Activated naive CD4-positive, alpha-beta T cell treated with anti-CD3 and anti-CD28 coated beads, Interleukin-2, amount 50 U/mL, for 72 hours (primary cell): ENCODE measurements at regions not wholly inside any gene's neighbourhood (a gene's known extent, or its start where the extent isn't known, plus 50 kb on each side); places are given as distances from the start of the nearest gene placed in this dataset.
A peak's percentile ranks its signal among the peaks of the same experiment; 100 is the strongest.
"Not testable (repeated sequence)": the region's sequence is repeated elsewhere in the genome, so short reads cannot be mapped to it uniquely, and the experiment has no call there.

Experiments used
- ATAC-seq, 2 donors: fragments of 150-1000 bp; cut with Tn5 transposase; 2 replicates each; pipeline ENCODE4 v1.10.0; 2021; ENCODE audit warnings: mild to moderate bottlenecking in 2 of 2, moderate library complexity in 2 of 2
- DNase-seq, 2 donors: peaks; one replicate each; pipeline ENCODE4 v3.0.0; 2021 to 2022; ENCODE audit warnings: low spot score in 2 of 2
- H3K27ac Mint-ChIP-seq, 2 donors: one replicate each; pipeline ENCODE4 v1.8.0; 2022; ENCODE audit warnings: mild to moderate bottlenecking in 2 of 2, mixed read lengths in 2 of 2
- H3K36me3 Mint-ChIP-seq, 2 donors: one replicate each; pipeline ENCODE4 v1.8.0; 2022; ENCODE audit warnings: mixed read lengths in 2 of 2
- H3K9me3 Mint-ChIP-seq, 2 donors: one replicate each; pipeline ENCODE4 v1.8.0; 2022; ENCODE audit warnings: mixed read lengths in 2 of 2

DNA sequence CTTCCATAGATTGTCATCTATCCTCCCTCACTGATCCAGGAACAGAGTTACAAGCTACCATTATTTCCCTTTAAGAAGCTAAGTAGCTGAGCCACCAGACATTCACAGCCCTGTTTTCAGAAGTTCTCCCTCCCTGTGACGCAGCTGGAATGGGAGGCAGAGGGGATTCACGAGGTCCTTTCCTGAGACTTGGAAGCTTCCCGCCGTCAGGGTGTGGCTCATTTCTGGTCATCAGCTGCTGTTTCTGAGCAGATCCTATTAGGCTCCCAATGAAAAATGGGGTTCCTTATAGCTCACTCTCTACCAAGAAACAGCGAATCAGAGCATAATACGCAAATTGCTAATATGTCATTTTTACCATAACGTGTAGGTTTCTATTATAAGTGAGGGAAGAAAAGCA lies 559.3 kb upstream of the ID2 start:
- Mint-ChIP-seq H3K36me3 (no peaks in the 10 kb centered on the region), H3K9me3 (peaks cover 0 to 5% of the 10 kb centered on the region in 2 donors)
- no peak for ATAC-seq

DNA sequence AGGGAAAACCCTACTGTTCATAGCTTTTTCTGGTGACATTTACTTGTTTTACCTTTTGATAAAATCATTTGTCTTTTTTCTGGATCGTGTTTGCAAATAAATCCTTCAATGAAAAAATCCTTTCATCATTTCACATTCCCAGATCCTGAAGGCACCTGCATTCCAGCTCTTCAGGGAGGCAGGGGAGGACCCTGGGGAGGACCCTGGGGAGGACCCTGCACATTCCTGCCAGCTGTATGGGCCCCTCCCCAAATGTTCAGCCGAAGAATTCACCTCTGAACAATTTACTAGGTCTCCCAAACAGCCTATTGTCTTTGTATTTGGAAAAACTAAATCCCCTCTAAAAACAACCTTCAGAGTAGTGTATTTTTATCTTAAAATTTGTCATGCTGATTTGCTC lies 558.4 kb upstream of the ID2 start:
- no peak overlapping the region for H3K27ac Mint-ChIP-seq
- DNase-seq: no peak
- ATAC-seq: no peak

More for the DNA sequence above, 559.3 kb upstream of the ID2 start:
- no peak for DNase-seq
- no peak overlapping the region for H3K27ac Mint-ChIP-seq

DNA sequence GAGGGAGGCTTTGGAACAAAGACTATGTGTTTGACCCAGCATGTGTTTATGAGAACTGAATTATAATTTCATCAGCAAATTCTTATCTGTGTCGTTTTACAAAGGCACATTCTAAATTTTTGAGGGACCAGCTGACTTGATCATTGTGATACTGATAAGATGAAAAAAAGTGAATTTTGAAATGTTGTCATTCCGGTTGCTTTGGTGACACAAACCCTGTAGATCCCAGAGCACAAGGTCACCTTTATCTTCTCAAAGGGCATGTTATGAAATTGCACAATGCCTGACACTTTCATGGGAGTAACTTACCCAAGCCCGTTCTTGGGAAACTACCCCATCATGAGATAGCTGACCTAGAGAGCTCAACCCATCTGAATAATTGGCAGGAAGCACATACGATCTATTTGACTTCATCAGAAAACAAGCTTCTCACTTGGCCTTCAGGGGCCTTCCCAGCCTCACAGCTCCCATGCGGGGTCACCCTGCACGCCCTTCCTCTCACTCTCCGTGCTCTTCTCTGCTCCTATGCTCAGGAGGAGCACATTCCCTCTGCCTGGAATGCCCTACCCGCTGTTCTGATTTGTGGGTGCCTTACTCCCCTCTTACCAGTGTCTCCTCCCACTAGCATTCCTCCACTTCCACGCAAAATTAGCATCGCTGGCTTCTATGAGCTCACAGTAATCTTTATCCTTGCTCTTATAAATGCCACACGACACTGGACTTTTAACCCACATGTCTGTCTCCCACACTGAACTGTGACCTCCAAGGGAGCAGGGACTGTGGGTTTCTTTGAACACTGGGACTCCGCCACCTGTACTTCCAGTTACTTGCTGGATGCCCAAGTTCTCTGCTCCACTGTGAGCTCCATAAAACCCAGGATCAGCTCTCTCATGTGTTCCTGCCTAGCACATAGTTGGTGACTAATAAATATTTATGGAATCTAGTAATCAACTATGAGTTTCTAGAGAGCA lies 555.8 kb upstream of the ID2 start:
- peak overlapping the region in 1 of 2 donors; percentile 18 for H3K27ac Mint-ChIP-seq
- peaks cover 7 to 10% of the 10 kb centered on the region in 2 donors for H3K9me3 Mint-ChIP-seq
- DNase-seq (no peak), ATAC-seq (no peak)
- peaks cover 0 to 12% of the 10 kb centered on the region in 2 donors for H3K36me3 Mint-ChIP-seq

More for the DNA sequence above, 558.4 kb upstream of the ID2 start:
- Mint-ChIP-seq H3K9me3 (peaks cover 3 to 5% of the 10 kb centered on the region in 2 donors), H3K36me3 (peaks cover 0 to 9% of the 10 kb centered on the region in 2 donors)

DNA sequence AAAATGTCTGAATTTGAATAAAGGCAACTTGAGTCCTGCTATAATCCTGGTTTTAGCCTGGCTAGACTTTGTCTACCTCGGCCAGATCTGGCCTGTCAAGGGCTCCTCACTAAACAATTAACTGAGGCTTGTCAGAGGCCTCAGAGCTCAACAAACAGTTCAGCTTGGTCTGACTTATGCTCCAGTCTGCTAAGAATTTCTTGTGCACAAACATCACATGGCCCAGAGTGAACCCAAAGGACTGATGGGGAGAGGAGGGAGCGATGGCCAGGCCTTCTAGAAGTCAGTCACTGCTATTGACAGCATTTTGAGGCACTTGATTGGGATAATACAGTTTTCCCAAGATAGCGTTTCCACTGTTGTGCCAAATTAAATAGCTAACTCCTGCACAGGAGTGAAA lies 555.1 kb upstream of the ID2 start:
- H3K27ac Mint-ChIP-seq: no peak overlapping the region
- ATAC-seq (no peak), DNase-seq (no peak)
- H3K9me3 Mint-ChIP-seq: peaks cover 7 to 10% of the 10 kb centered on the region in 2 donors
- peaks cover 0 to 12% of the 10 kb centered on the region in 2 donors for H3K36me3 Mint-ChIP-seq

DNA sequence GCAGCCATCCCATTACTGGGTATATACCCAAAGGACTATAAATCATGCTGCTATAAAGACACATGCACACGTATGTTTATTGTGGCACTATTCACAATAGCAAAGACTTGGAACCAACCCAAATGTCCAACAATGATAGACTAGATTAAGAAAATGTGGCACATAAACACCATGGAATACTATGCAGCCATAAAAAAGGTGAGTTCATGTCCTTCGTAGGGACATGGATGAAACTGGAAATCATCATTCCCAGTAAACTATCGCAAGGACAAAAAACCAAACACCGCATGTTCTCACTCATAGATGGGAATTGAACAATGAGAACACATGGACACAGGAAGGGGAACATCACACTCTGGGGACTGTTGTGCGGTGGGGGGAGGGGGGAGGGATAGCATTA lies 550.4 kb upstream of the ID2 start:
- H3K9me3 Mint-ChIP-seq, H3K27ac Mint-ChIP-seq, DNase-seq, ATAC-seq: not testable (repeated sequence)
- H3K36me3 Mint-ChIP-seq: peaks cover 0 to 12% of the 10 kb centered on the region in 2 donors

DNA sequence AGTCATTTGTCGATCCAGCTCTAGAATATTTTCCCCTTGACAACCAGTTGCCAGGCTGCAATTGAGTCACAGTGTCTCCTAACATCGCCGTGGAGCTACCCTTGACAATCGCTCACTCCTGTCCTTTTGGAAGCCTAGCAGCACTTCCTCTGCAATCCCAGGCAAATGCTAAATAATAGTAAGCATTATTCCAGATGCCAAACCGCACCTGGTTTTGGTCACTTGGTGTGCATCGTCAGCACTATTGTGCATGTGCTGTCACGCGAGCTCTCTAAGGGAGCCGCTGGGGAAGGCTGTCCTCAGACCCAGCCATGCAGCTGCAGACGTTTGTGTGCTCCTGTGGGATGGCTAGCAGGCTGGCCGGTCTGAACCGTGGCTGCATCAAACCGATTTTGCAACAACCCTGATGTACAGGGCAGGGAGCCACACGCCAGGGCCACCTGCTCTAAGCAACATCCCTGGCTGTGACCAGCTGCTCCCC lies 549.5 kb upstream of the ID2 start:
- Mint-ChIP-seq H3K9me3 (peaks cover 5 to 7% of the 10 kb centered on the region in 2 donors), H3K36me3 (peaks cover 0 to 12% of the 10 kb centered on the region in 2 donors), H3K27ac (no peak overlapping the region)
- DNase-seq: no peak
- ATAC-seq: no peak

DNA sequence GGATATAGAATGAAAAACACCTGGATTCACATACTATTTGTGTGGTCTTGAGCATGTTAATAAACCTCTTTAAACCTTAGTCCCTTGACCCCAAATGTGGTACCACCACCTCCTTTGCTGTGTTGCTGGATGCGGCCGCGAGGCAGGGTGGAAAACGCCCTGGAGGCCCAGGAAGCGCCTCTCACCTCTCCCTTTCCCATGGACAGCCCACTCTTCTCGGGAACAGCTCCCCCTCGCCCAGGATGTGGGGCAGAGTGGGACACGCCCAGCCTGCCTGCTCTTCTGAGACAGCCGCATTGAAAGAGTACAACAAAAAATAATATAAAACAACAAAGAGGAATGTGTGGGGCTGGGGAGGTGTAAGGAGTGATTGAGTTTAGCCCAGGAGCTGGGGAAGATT lies 549.0 kb upstream of the ID2 start:
- H3K27ac Mint-ChIP-seq: no peak overlapping the region
- no peak for ATAC-seq

DNA sequence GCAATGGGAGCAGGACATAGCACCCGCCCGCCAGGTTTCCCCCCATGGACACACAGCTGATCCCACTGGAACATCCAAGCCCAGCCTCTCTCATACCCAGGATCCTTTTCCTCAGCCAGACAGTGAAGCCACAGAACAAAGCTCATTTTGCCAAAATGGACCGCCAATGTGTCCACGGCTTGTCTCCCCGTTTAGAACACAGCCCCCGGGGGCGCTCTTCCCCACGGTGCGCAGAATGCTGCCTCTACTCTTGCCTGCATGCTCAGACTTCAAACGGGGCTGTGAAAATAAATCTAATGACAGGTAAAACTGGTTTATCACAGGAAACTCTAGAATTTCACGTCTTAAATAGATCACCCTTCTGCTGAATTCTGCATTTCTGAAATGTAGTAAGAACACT lies 548.5 kb upstream of the ID2 start:
- Mint-ChIP-seq H3K9me3 (peaks cover 5% of the 10 kb centered on the region in 2 donors), H3K36me3 (peaks cover 0 to 5% of the 10 kb centered on the region in 2 donors), H3K27ac (peak overlapping the region in 1 of 2 donors; percentile 87)
- ATAC-seq: no peak
- DNase-seq: no peak

More for the DNA sequence above, 549.0 kb upstream of the ID2 start:
- DNase-seq: no peak
- peaks cover 5 to 7% of the 10 kb centered on the region in 2 donors for H3K9me3 Mint-ChIP-seq
- peaks cover 0 to 10% of the 10 kb centered on the region in 2 donors for H3K36me3 Mint-ChIP-seq

DNA sequence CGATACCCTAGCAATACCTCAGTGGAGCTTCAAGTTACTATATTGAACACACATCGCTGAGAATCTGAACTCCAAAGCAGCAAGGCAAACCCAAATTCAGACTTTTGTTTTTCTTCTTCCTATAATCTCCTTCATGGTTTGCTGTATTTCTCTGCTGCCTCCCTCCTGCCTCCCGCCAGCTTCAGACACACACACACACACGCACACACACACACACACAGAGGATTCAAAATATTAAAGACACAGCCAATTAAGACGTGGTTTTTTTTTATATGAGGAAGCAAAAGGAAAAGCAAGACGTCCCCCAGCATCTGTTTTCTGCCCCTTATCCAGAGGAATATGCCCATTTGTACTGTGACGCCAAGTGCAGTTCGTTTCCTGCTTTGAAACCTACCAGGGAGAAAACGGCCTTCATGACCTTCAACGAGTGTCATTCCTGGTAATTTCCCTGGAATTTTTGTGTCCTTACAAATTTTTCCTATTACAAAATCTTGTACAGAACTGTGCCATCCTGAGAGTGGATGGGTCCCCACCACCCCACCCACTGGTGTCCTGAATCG lies 547.9 kb upstream of the ID2 start:
- Mint-ChIP-seq H3K9me3 (peaks cover 0 to 4% of the 10 kb centered on the region in 2 donors), H3K27ac (peak overlapping the region in 1 of 2 donors; percentile 87), H3K36me3 (no peaks in the 10 kb centered on the region)
- DNase-seq: no peak
- no peak for ATAC-seq

DNA sequence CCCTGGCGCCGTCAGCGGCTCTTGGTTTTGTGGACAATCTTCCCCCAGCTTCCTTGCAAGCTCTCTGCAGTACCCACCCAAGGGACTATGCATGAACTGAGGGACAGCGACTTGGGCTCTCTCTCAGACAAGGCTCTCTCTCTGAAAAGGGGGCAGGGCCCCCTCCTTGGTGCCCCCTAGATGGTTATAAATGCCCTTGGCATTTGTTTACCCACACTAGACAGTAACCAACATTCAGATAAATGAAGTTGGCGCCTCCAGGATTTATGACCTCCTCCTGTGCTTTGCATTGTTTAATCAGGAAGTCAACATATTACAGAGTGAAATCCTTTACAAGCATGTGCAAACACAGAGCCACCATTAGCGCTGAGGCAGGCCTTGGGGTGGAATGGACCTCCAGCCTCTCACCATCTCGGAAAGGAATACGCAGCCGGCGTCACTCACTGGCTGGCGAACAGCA lies 547.4 kb upstream of the ID2 start:
- Mint-ChIP-seq H3K27ac (no peak overlapping the region), H3K9me3 (peaks cover 0 to 5% of the 10 kb centered on the region in 2 donors), H3K36me3 (no peaks in the 10 kb centered on the region)
- DNase-seq: no peak
- ATAC-seq: no peak

DNA sequence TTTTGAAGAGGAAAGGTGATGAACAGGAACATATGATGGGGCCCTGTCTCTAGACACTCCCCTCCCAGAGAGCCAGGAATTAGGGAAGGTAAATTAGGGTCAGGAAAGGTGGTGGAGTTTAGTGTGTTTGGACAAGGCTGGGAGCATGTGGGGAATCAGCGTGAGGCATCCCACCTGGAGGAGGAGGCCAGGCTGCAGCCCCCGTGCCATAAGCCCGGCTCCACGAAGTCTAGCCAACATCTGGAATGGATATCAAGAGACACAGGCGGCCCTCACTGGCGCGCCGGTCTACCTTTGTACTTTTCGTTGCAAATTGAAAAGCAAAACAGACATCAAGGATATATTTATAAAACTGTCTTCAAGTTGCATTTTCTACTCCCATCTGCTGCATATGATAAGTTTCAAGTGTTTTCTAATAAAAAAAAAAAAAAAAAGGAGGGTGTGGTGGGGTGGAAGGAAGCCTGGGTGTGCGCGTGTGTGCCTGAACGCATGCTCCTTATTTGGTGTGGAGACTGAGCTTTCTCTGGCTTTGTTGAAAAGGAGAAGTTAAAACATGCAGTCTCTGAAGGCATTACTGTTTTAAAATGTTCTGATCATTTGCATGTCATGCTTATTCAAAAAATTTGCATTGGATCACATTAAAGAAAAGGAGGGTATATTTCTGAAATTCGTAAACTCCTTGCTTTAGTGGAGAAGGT lies 546.7 kb upstream of the ID2 start:
- Mint-ChIP-seq H3K27ac (peak overlapping the region in 1 of 2 donors; percentile 31), H3K36me3 (no peaks in the 10 kb centered on the region), H3K9me3 (peaks cover 4 to 5% of the 10 kb centered on the region in 2 donors)
- ATAC-seq (no peak), DNase-seq (no peak)

DNA sequence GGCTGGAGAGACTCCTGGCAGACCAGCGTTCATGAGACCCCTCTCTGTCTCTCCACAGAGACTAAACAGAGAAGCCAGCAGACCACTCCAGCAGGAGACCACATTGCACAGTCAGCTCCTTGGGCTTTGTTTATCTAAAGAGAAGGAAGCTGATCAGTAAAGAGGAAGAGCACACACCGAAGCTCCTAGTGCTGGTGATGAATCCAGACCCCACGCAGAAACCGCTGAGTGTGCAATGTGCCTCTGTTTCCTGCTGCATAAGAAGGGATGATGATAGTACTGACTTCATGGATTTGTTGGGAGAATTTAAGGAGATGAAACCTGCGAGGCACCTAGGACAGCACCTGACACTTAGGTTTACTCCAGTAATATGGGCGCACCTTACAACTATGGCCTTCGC lies 544.1 kb upstream of the ID2 start:
- DNase-seq (no peak), ATAC-seq (no peak)
- Mint-ChIP-seq H3K27ac (no peak overlapping the region), H3K36me3 (no peaks in the 10 kb centered on the region), H3K9me3 (peaks cover 5 to 9% of the 10 kb centered on the region in 2 donors)

DNA sequence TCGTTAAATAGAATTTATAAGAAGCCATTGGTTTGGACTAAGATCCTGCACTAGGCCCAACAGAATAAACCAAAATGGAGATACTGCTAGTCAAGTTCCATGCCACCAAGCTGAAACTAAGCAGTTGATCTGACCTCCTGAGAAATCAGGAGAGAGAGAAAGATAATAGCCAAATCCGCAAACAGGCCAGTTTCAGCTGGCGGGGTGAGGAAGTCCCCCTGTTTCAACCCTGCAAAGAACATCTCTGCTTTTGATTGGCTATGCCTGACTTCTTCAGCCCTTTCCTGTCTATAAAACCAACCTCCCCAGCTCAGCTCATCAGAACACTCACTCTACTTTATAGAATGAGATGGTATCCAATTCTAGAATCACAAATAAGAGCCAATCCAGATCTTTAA lies 543.3 kb upstream of the ID2 start:
- no peaks in the 10 kb centered on the region for H3K36me3 Mint-ChIP-seq
- peaks cover 5 to 9% of the 10 kb centered on the region in 2 donors for H3K9me3 Mint-ChIP-seq
- DNase-seq (no peak), ATAC-seq (no peak)
- no peak overlapping the region for H3K27ac Mint-ChIP-seq

DNA sequence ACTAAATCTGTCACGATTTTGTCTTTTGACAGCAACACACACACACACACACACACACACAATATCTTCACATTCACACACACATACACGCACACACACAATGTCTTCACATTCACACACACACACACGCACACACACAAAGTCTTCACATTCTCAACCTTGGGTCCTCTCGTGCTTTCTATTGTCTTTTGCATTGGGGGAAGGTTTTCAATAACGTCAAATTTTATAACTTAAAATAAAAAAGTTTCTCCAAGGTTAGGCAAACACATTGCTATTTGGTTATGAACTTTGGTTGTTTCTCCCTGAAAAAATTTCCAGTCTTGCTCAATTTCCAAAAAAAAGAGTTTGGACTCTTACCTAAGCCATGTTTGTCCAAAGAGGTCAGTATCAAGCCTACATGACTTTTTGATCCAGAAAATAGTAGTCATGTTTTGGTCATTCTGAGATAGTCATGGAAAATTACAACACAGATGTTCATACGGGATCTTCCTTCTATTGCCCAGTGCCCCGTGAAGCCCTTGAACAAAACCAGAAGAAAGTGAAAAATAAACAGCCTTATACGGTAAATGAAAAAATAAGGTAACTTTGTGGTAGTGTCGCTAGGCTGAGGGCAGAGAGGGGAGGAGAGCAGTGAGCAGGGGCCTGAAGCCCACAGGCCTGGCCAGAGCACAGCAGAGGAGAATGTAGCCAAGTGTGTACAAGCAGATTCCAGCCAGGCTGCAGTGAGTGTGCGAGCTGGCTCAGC lies 542.8 kb upstream of the ID2 start:
- Mint-ChIP-seq H3K27ac (peak overlapping the region in 1 of 2 donors; percentile 18), H3K36me3 (no peaks in the 10 kb centered on the region), H3K9me3 (peaks cover 5 to 9% of the 10 kb centered on the region in 2 donors)
- DNase-seq: no peak
- no peak for ATAC-seq

DNA sequence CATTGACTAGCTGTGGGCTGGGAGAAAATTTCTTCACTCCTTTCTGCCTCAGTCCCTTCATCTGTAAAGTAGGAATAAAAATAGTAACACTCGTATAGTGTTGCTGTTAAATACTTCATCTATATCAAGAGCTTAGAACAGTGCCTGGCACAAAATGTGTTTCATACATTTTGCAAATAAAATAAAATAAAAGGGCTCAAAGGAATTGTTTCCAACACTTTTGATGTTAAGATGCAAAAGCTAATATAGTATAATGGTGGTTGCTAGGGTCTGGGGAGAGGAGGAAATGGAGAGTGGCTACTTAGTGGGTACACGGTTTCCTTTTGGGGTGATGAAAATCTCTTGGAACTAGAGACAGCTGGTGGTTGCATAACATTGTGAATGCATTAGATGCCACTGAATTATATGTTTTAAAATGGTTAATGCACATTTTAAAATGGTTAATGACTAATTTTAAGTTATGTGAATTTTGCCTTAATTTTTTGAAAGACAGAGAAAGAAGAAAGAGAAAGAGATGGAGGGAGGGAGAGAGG lies 542.1 kb upstream of the ID2 start:
- DNase-seq (no peak), ATAC-seq (no peak)
- H3K9me3 Mint-ChIP-seq: peaks cover 5 to 9% of the 10 kb centered on the region in 2 donors
- no peak overlapping the region for H3K27ac Mint-ChIP-seq
- no peaks in the 10 kb centered on the region for H3K36me3 Mint-ChIP-seq
